Amniotic epithelial cell (primary cell): ENCODE measurements at regions not wholly inside any gene's neighbourhood (a gene's known extent, or its start where the extent isn't known, plus 50 kb on each side); places are given as distances from the start of the nearest gene placed in this dataset.

Source experiments
- DNase-seq: peaks from one replicate; pipeline ENCODE4 v3.0.0-alpha.2; 2010; ENCODE audit warnings: low read depth

DNA sequence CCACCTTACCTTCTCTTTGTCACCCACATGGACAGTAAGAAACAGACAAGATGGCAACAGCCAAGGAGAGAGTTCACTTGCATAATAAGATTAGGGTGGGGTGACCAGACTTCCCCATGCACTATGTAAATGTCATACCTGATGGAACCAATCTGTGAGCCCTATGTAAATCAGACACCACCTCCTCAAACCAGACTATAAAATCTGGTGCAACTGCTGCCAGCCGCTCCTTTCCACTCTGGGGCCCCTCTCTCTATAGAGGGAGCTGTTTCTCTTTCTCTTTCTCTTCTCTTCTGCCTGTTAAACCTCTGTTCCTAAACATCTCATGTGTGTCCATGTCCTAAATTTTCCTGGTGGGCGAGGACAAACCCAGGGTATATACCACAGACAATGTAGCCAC lies 405.5 kb upstream of the CNTN4 start:
- DNase-seq: no peak

- no peak for DNase-seq
Measured at GRCh38 chr3:1696669-1697275, 401.9 kb upstream of the CNTN4 start.

DNA sequence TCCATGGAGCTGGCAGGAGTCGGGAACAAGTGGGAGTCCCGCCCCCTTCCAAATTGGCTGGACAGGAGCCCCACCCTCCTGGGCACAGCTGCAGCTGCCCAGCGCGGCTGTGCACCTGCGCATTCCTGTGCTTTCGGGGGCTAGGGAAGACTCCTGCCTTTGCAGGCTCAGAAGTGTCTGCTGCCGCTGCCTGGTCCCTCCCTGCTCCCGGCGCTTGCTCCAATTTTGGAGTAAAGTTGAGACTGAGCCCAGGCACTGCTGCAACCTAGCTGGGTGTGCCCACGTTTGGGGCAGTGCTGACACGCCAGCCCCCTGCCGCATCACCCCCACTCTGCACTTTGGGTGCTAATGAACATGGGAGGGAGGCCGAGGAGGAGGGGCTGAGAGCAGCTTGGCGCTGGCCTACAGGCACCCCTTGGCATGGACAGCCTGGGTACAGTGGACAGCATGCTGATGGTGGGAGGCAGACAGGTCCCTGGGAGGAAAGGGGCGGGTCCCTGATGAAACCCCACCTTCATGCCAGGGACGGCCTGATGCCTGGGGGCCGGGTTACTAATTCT lies 399.2 kb upstream of the CNTN4 start:
- no peak for DNase-seq

DNA sequence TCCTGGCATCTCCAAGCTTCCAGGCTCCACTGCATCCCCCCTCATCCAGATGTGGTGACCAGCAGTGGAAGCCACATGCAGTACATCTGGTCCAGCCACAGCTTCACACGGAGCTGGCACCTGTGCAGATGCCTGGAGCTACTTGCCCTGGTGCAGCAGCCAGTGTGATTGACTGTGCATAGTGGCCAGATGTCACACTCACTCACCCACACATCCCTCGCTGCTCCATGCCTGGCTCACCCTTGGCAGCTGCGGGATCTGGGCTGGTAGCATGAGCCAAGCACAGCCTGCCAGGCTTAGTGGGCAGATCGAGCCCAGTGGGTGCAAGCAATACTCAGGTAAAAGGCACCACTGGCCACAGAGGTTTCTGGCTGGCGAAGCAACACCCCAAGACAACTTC lies 398.0 kb upstream of the CNTN4 start:
- DNase-seq: no peak

DNA sequence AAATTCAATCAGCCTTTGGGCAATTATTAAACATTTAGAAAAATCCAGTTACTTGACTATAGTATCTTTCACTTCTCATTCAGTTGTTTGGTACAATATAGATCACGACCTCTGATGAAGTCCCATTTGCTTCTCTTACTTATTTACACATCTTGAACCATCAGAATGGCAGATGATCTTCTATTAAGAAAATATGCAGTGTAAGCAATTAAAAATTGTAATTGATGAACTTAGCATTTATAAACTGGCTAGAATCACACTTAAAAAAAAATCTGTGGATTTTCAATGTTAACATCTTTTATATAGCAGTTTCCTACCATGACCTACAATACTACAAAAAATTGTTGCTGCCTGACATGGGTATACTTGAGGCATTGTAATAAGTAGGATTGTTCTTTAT lies 395.5 kb upstream of the CNTN4 start:
- no peak for DNase-seq

DNA sequence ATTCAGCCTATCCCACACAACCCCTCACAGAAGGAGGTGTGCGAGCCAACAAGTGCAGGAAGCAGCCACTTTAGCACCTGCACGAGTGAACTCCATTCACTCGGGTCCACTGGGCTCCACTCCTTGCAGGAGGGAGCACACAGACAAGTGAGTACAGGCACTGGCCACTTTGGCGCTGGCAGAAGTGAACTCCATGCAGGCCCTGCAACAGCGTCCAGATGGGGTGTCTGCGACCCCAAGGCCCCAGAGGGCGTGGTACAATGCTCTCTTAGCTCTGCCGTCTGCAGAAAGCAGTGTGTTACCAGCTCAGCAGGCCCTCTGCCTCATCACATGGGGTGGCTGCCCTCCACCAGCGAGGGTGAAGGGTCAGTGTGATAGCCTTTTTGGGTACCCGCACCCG lies 388.0 kb upstream of the CNTN4 start:
- no peak for DNase-seq

DNA sequence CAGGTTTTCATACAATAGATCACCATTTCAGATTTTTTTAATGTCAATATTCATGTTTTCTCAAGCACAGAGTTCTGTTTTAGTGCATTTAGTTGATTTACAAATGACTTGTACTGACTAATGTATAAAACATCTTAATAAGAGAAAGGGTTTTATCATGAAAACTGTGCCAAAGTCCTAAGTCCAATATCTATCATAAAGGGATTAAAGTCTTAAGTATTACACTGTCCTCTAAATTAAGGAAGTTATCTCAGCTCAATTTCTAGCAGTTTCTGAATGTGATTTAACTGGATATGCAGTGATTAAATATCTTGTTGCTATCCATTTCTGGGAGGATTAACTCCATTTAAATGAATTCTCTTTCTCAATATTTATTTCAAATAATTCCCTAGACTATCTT lies 381.1 kb upstream of the CNTN4 start:
- no peak for DNase-seq

GRCh38 chr3:1723726-1724125 lies 374.9 kb upstream of the CNTN4 start:
- no peak for DNase-seq

DNA sequence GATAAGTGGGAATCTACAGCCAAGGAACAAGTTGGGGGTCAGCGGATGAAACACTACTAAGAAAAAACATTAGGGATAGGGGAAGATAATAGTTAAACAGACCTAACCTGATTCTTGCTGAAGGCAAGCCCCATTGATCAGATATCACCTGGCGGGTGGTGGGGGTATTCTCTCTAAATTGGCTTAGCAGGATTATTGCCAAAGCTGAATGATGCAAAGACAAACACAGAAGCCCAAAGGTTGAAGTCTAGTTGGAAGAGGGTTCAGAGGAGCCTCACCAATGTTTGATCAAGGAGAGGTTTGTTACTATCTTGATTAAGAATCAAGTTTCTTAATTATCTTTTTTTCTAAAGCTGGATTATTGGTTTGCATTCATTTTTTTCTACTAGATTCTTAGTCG lies 371.9 kb upstream of the CNTN4 start:
- no peak for DNase-seq

GRCh38 chr3:1727242-1727641 lies 371.4 kb upstream of the CNTN4 start:
- DNase-seq: no peak

GRCh38 chr3:1728510-1728909 lies 370.2 kb upstream of the CNTN4 start:
- DNase-seq: no peak

DNA sequence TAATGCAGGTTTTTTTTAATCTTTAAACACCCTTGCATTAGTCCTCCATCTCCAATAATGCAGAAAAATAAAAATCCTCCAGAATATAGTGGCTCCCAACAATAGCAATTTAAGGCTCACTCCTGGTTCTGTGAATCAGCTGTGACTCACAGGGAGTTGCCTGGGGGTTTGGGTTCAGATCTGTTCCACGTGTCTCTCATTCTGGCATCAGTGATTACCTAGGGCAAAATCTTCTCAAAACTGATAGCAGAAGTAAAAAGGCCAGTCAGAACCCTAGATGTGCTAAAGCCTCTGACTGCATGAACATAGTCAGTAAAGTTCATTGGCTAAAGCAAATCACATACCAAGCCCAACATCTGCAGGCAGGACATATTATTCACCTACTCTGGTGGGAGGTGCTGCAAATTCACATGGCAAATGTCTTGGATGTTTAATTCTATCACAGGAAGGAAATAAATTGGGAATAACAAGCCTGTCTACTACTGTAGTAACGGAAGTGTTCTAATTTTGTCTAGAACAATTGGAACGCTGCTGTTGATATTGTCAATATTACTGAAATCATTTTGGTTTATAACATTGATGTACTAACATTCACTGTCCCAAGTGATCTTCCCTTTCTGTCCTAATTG lies 364.1 kb upstream of the CNTN4 start:
- DNase-seq: no peak

- DNase-seq: no peak
Measured at GRCh38 chr3:1752205-1752604, 346.5 kb upstream of the CNTN4 start.

DNA sequence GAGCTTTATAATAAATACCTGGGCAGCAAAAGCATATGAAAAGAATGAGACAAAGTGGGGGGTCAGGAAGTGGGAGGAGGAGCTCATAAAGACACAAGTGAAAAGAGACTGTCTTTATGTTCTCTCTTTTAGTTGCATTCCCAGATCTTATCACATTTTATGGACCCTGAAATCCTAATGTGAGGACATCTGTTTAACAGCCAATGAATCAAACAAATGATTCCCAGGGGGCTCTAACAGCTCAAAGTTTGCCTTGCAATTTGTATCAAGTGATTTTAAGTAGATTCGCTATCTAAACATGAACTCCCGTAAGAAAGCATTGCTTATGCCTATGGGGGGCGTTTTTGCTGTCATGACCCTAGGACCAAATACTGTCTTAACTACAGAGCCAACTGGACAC lies 332.3 kb upstream of the CNTN4 start:
- no peak for DNase-seq

- DNase-seq: no peak
Measured at GRCh38 chr3:1773679-1774078, 325.0 kb upstream of the CNTN4 start.

DNA sequence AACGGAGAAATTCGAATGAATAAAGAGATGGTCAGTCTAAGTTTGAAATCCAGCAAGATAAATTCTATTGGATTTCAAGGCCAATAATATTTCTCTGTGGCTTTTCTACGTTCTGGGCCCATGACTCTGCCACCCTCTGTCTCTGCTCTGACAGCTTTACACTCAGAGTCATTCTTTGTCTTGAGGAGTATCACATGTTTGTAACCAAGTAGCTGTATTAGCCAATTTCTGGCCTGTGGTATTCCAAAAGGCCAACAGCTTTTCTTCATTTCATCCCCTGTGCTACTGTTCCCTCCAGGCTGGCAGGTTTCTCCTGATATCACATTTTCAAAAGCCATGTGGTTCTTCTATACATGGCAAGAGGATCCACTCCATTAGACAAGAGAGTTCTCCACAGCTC lies 324.1 kb upstream of the CNTN4 start:
- no peak for DNase-seq

- DNase-seq: no peak
Measured at GRCh38 chr3:1775321-1775720, 323.3 kb upstream of the CNTN4 start.

DNA sequence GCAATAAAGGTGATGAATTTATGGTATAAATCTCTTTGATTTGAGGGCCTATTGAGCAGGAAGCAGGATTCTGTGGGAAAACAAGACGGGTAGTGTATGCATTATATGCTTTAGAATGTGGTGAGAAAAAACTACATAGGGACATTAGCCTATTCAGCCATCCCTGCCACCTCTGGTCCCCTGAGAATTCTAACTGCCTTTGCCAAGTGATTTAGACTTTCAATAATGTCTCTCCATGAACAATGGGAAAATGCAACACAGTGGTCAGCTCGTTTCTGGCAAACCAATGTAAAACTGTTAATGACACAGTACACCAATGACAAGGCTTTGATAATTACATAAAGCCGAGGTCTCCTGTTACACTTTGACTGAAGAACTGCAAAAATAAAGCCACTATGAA lies 314.7 kb upstream of the CNTN4 start:
- DNase-seq: no peak

- no peak for DNase-seq
Measured at GRCh38 chr3:1787094-1787493, 311.6 kb upstream of the CNTN4 start.

DNA sequence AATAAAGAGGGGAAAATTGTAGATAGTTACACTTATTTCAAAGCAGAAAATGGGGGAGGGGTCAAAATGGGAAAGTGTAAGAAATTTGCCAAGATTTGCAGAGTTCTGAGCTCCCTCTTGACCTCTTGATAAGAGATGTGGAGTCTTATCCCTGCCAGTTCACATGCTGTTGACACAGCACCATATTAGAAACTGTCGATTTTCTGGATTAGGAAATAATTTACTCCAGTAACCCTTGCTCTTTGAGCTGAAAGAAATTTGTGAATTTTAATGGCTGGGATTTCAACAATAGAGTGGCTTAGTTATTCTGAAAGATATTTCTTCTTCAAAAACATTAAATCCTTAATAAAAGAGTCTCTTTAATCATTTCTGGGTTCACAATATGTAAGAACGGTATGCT lies 306.2 kb upstream of the CNTN4 start:
- DNase-seq: no peak

- no peak for DNase-seq
Measured at GRCh38 chr3:1798711-1799405, 299.8 kb upstream of the CNTN4 start.

DNA sequence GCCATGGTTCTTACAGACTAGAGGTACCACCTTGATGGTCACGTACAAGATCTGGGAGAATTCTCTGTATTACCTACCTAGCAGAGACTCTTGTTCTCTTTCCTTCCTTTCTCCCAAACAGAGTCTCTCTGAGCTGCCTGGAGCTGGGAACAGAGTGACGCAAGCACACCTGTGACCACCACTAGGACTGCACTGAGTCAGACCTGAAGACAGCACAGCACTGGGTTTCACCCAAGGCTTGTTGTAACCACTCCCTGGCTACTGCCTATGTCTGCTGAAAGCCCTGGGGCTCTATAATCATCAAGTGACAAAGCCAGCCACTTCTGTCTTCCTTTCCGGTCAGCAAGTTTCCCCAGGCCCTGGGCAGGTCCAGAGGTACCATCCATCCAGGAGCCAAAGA lies 293.3 kb upstream of the CNTN4 start:
- DNase-seq: no peak

GRCh38 chr3:1808590-1808989 lies 290.1 kb upstream of the CNTN4 start:
- DNase-seq: no peak

DNA sequence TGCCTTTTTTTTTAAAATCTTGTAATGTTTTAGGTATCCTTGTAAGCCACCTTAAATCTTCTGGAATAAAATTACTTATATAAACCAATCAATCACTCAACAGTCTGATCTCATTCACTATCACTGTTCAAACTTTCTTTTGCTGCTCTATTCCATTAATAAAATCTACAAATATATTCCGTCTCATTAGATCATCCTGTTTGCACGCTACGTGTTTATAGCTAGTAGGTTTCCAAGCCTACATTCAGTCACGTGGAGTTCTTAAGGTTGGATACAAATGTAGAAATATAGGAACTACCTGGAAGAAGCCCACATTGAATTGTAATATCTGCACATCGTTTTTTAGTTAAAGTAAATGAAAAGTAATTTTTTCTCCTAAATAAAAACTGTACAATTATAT lies 274.8 kb upstream of the CNTN4 start:
- no peak for DNase-seq
